SU-DHL-6 (cell line): ENCODE measurements at regions not wholly inside any gene's neighbourhood (a gene's known extent, or its start where the extent isn't known, plus 50 kb on each side); places are given as distances from the start of the nearest gene placed in this dataset.

ENCODE experiments used
- EZH2phosphoT487 ChIP-seq: fragments of 200-600 bp; sonication (generic), shearing (Covaris generic); conservative IDR thresholded peaks from 2 replicates; pipeline ENCODE4 v1.6.1; 2018; ENCODE audit warnings: mild to moderate bottlenecking, antibody characterized with exemption, low read length, moderate library complexity, mixed read lengths
- TF ChIP-seq, protein P1 (sequence below): fragments of 200-600 bp; sonication (generic); IDR thresholded peaks from one replicate; pipeline ENCODE4 v1.5.1; 2017; ENCODE audit warnings: antibody characterized with exemption, mild to moderate bottlenecking, low read length, moderate library complexity; ENCODE audit not compliant: insufficient read depth, poor library complexity, severe bottlenecking

GRCh38 chr10:28738200-28738599 is 60.9 kb downstream of the BAMBI start:
- TF ChIP-seq, protein P1, sequence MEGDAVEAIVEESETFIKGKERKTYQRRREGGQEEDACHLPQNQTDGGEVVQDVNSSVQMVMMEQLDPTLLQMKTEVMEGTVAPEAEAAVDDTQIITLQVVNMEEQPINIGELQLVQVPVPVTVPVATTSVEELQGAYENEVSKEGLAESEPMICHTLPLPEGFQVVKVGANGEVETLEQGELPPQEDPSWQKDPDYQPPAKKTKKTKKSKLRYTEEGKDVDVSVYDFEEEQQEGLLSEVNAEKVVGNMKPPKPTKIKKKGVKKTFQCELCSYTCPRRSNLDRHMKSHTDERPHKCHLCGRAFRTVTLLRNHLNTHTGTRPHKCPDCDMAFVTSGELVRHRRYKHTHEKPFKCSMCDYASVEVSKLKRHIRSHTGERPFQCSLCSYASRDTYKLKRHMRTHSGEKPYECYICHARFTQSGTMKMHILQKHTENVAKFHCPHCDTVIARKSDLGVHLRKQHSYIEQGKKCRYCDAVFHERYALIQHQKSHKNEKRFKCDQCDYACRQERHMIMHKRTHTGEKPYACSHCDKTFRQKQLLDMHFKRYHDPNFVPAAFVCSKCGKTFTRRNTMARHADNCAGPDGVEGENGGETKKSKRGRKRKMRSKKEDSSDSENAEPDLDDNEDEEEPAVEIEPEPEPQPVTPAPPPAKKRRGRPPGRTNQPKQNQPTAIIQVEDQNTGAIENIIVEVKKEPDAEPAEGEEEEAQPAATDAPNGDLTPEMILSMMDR, result no peak
- no peak for TF ChIP-seq EZH2phosphoT487
